ENCODE measurements at regions not wholly inside any gene's neighbourhood (a gene's known extent, or its start where the extent isn't known, plus 50 kb on each side); places are given as distances from the start of the nearest gene placed in this dataset.

DNA sequence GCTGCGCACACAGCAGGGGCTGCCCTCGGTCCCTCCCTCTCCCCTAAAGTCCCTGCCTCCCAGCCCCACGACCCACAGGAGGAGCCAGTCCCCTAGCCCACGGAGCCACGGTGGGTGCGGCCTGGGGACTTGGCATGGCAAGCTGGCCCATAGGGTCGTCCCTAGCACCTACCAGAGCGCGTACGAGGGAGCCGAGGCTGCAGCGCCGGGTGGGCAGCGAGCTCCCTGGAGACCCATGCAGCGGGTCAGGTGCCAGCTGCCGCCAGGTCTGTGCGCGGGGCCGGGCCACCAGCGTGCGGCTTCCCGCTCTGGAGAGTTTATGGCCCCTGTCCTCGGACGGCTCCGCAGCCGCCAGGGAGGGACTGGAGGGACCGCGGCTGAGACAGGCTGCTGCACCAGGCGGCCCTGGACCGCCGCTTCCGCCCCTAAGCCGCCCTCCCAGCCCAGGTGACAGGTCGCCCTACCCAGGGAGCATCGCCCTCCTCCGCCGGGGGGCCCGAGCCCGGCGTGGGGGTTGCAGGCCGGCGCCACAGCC is 273.6 kb downstream of the CCDC74A start:
- ATAC-seq (no peak), FAIRE-seq (no peak), DNase-seq (ENCODE audit: low read depth, low spot score) (no peak)
- WGBS (ENCODE audit: insufficient coverage, insufficient replicate concordance, low lambda C conversion rate, missing lambda C conversion rate): 72% methylated on average over 42 of the region's 42 CpGs
- intact Hi-C loops (cut with micrococcal nuclease; ENCODE audit: unreplicated experiment) (loop anchor here (2.0 kb wide), 1 partner anchor 126 kb away; no protein-coding TSS in a partner anchor), in situ Hi-C loops (cut with MboI) (loop anchor here (10.0 to 25.0 kb wide), 2 partner anchors 126 to 1464 kb away; partner anchors contain the start of gene IMP4)
- no peaks in the 10 kb centered on the region for H3K79me2 ChIP-seq (ENCODE audit: control insufficient read depth, insufficient read depth, low read length)
- peak overlapping the region; percentile 25; the same call in 1 of the 2 replicates for H3K4me2 ChIP-seq (ENCODE audit: control insufficient read depth, insufficient read depth)
- ChIA-PET SMC1A (ENCODE audit: uncharacterized antibody, unreplicated experiment) (interaction anchor here (1.7 kb wide), 1 partner anchor 128 kb away, joined by 9 read pairs; no protein-coding TSS in a partner anchor), CTCF (interaction anchor here (0.8 to 3.9 kb wide), 7 partner anchors 111 to 648 kb away, joined by 3 to 35 read pairs (median 3); no protein-coding TSS in a partner anchor), POLR2A (interaction anchor here (0.6 kb wide), 1 partner anchor 127 kb away, joined by 5 read pairs; no protein-coding TSS in a partner anchor), RAD21 (ENCODE audit: unreplicated experiment) (interaction anchor here (0.7 to 2.2 kb wide), 5 partner anchors 116 to 1468 kb away, joined by 3 to 15 read pairs (median 4); no protein-coding TSS in a partner anchor)
- no peak overlapping the region for H3K9ac ChIP-seq (ENCODE audit: control insufficient read depth, insufficient read depth, low read length)
- no peaks in the 10 kb centered on the region for H3K9me3 ChIP-seq (replicated peaks; ENCODE audit: control insufficient read depth, insufficient read depth, low read length)
- H3K27ac ChIP-seq (ENCODE audit: control insufficient read depth, insufficient read depth): no peak overlapping the region
- H2AFZ ChIP-seq (ENCODE audit: control insufficient read depth, low read depth, low read length): no peak overlapping the region
- H3K36me3 ChIP-seq (ENCODE audit: control insufficient read depth in 2 of 2, insufficient read depth in 2 of 2, low read length in 1 of 2): no peaks in the 10 kb centered on the region
- no peaks in the 10 kb centered on the region for H3K4me1 ChIP-seq (ENCODE audit: control insufficient read depth, insufficient read depth, low read length)
- no peaks in the 10 kb centered on the region; a peak in 1 of 4 replicates for H3K27me3 ChIP-seq (replicated peaks in 1 of 2; ENCODE audit: control insufficient read depth in 2 of 2, insufficient read depth in 2 of 2, low read length in 1 of 2)
- H4K20me1 ChIP-seq (ENCODE audit: control insufficient read depth, insufficient read depth): no peaks in the 10 kb centered on the region
- H3K4me3 ChIP-seq: no peak overlapping the region
- no TSS peak for BruUV-seq (replicated peaks)
- TF ChIP-seq, protein P1, sequence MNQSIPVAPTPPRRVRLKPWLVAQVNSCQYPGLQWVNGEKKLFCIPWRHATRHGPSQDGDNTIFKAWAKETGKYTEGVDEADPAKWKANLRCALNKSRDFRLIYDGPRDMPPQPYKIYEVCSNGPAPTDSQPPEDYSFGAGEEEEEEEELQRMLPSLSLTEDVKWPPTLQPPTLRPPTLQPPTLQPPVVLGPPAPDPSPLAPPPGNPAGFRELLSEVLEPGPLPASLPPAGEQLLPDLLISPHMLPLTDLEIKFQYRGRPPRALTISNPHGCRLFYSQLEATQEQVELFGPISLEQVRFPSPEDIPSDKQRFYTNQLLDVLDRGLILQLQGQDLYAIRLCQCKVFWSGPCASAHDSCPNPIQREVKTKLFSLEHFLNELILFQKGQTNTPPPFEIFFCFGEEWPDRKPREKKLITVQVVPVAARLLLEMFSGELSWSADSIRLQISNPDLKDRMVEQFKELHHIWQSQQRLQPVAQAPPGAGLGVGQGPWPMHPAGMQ (IDR thresholded peaks at IDR 0.05; ENCODE audit: borderline replicate concordance): no peak
- TF ChIP-seq E2F8 (IDR thresholded peaks at IDR 0.05; ENCODE audit: low read depth, partially characterized antibody) (no peak), BCLAF1 (IDR thresholded peaks at IDR 0.05) (no peak), MAX (IDR thresholded peaks at IDR 0.05; ENCODE audit: low read depth, low read length) (no peak), BRCA1 (IDR thresholded peaks at IDR 0.05; ENCODE audit: low read depth, low read length) (no peak), SP1 (IDR thresholded peaks at IDR 0.05; ENCODE audit: low read depth, low read length) (no peak), SMAD5 (IDR thresholded peaks at IDR 0.05; ENCODE audit: low read depth) (no peak), MEF2B (IDR thresholded peaks at IDR 0.05; ENCODE audit: partially characterized antibody, poor library complexity, severe bottlenecking) (no peak), ZNF384 (IDR thresholded peaks at IDR 0.05; ENCODE audit: borderline replicate concordance, low read depth, low read length) (no peak), EGR1 (IDR thresholded peaks at IDR 0.05; ENCODE audit: borderline replicate concordance in 1 of 2, low read depth in 2 of 2, low read length in 2 of 2) (no peak), IRF4 (IDR thresholded peaks at IDR 0.05; ENCODE audit: low read depth, low read length) (no peak), RCOR1 (conservative IDR thresholded peaks at IDR 0.05; ENCODE audit: low read depth, low read length) (no peak), BCL3 (IDR thresholded peaks at IDR 0.05; ENCODE audit: borderline replicate concordance, insufficient read depth, low read depth, low read length, poor library complexity, severe bottlenecking) (no peak), TCF7 (IDR thresholded peaks at IDR 0.05; ENCODE audit: borderline replicate concordance) (no peak), NFXL1 (IDR thresholded peaks at IDR 0.05; ENCODE audit: borderline replicate concordance) (no peak)
